TTC549 (cell line): ENCODE measurements at regions not wholly inside any gene's neighbourhood (a gene's known extent, or its start where the extent isn't known, plus 50 kb on each side); places are given as distances from the start of the nearest gene placed in this dataset.

ENCODE experiments used
- FAIRE-seq: peaks from 2 replicates; lab custom pipeline; 2012; peaks lifted over from hg19 to GRCh38; lab: Jason Lieb, UNC

DNA sequence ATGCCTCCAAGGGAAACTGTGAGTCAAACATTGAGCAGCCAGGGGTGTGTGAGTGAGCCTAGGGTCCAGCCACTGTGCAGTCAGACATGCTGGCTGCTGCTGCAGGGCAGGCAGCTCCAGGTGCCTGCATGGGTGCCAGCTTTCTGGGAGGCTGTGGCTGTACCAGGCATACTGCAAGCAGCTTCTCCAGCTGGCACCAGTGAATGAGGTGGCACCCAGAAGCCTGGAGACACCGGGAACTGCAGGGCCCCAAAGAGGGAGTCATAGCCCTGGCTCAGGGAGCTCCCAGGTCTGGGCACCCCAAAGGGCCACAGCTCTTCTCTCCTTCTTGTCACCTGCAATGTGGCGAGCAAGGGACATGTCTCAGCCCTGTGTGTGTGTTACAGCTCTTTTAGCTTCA is 283.2 kb downstream of the RPRM start:
- FAIRE-seq: no peak

- no peak for FAIRE-seq
Measured at GRCh38 chr2:153189091-153189888, 289.3 kb downstream of the RPRM start.

GRCh38 chr2:153179808-153180207 is 298.8 kb downstream of the RPRM start:
- FAIRE-seq: no peak

DNA sequence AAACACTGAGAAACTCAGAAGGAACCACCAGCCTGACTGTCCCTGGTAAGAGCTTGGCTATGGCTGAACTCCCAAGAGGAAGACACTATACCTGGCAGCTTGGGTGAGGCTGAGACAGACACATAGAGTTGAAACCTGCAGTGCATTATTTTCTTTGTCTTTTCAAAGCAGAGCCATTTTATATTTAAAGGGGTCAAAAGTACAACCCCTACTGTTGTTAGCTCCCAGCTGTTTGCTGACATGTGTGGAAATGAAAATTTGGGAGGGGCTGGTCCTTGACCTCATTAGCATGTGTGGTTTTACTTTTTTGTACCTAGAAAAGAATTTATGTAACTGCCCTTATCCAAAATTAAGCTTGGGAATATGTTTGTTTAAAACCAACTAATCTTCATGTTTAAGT is 309.0 kb downstream of the RPRM start:
- no peak for FAIRE-seq

DNA sequence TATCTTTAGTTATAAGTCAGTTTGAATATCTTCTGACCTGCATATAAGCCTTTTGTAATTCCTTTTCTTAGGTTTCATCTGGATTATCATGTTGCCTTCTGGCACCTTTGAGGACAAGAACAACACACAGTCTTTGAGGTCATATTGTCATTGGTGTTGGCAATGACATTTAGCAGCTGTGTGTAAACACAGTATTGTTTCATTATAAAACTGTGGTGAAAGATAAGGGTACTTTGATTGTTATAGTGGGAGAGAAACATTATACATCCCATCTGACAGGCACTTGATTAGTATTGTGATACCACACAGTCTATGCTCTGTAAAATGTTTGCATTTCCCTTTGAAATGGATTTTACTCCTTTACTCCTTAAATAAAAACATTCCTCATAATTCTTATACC is 313.5 kb downstream of the RPRM start:
- FAIRE-seq: no peak

- no peak for FAIRE-seq
Measured at GRCh38 chr2:153163055-153163454, 315.5 kb downstream of the RPRM start.

GRCh38 chr2:153156743-153157142 is 321.8 kb downstream of the RPRM start:
- FAIRE-seq: no peak

DNA sequence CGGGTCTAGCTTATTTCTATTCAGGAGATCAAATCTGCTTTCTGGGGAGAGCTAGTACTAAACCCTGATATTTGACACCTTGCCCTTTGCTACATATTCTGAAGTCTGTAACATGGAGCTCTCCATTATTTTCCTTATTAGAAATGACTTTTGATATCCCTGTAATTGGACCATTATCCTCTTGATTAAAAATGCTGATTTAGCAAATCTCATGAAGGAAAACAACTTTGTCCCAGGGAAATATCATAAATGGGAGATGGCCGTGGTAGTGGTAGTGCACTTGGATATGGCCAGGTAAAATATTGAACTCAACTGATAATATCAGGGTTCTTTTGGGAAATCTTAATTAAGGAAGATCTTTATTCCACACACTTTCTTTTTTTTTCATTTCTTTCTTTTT is 326.5 kb downstream of the RPRM start:
- no peak for FAIRE-seq

GRCh38 chr2:153145470-153145978 is 333.0 kb downstream of the RPRM start:
- FAIRE-seq: no peak

- no peak for FAIRE-seq
Measured at GRCh38 chr2:153143540-153143939, 335.0 kb downstream of the RPRM start.

GRCh38 chr2:153140498-153140897 is 338.1 kb downstream of the RPRM start:
- no peak for FAIRE-seq

- no peak for FAIRE-seq
Measured at GRCh38 chr2:153138651-153139375, 339.7 kb downstream of the RPRM start.

GRCh38 chr2:153136216-153136615 is 342.3 kb downstream of the RPRM start:
- FAIRE-seq: no peak

DNA sequence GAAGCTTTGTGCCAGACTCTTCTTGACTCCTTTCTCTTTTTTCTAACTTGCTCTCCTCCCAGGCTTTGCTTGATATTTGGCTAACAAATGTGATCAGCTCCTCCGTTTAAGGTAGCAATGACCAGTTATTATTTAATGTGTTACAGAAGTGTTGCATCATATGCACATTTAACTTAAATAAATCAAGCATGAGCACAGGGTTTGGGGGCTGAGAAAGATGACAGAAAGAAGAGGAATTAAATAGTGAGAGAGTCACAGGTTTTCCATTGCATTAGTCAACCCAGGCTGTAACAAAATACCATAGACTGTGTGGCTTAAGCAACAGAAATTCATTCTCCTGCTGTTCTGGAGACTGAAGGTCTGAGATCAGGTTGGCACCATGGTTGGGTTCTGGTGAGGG is 343.8 kb downstream of the RPRM start:
- FAIRE-seq: no peak

GRCh38 chr2:153133716-153134115 is 344.8 kb downstream of the RPRM start:
- FAIRE-seq: no peak

GRCh38 chr2:153132418-153132817 is 346.1 kb downstream of the RPRM start:
- no peak for FAIRE-seq

DNA sequence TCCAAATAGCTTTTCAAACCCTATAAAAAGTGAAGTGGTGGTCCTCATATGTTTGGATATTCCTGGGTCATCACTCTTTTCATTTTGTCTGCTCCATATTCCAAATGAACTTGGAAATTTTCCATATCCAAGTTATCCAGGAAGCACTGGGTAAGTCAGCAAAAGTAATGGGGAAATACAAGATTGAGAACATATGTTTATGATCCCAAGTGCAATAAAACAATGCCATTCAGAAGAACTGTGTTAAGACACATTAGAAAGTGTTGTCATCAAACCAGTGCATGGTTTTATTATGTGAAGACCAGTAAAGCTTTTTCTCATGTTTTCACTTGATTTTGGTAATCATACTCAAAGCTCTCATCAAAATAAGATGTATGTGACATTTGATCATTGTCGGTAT is 363.4 kb downstream of the RPRM start:
- FAIRE-seq: no peak

DNA sequence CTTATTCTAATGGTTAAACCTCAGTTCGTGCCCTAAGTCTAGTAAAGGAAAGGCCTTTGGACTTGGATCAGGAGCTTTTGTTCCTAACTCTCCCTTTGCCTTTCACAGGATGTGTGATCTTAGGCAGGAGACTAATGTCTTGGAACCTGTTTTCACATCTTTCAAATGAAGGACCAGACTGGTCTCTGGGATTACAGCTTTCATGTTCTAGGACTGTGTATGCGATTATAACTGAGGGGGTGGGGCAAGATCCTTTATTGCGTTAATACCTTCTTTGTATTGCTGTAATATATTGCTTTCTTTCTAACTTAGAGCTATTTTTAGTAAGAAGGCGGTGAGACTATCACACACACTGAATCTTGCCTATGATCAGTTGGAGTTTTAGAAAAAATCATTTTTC is 368.1 kb downstream of the RPRM start:
- FAIRE-seq: no peak

DNA sequence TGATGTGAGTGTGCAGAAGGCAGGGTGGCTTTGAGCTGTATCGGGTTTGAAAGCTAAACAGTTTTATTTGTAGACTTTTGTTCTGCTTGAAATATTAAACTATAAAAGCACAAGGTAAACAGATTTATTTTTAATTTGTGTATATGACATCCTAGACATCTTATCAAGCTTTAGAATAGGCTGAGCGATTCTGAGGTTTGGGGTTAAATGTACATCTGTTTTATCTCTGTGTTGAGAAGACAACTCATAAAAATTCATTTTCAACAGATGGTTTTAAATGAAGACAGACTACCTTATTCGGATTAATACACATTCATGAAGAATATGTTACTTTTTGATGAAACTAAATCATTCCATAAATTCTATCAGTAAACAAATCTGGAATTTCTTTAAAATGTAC is 368.8 kb downstream of the RPRM start:
- no peak for FAIRE-seq

DNA sequence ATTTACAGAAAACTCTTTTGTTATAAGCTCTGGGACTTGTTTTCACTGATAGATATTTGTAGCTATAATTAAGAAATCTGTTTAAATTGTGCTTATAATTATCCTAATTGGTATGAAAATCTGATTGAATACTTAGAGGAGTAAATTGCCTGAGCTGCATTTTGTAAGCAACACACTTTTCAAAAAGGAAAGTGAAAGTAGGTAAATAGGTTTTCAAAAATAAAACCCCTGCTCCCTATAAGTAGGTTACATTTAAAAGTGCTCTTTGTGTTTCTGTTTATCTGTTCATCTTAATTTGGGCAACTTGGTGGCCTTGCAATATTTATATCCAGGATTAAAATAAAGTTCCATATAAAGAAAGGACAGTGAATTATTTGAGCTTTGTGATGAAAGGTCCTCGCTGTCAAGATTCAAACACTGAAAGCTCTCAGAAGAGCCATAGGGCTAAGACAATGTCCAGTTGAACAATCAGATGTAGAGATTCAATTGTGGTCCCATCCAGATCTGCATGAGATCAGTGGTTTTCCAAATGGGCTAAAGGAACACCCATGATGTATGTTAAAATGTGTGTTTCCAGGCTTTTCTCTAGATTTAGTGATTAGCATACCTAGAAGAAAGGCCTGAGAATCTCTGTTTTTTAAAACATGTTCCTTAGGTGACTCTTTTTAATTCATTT is 371.6 kb downstream of the RPRM start:
- FAIRE-seq: no peak

GRCh38 chr2:153105829-153106578 is 372.6 kb downstream of the RPRM start:
- no peak for FAIRE-seq

DNA sequence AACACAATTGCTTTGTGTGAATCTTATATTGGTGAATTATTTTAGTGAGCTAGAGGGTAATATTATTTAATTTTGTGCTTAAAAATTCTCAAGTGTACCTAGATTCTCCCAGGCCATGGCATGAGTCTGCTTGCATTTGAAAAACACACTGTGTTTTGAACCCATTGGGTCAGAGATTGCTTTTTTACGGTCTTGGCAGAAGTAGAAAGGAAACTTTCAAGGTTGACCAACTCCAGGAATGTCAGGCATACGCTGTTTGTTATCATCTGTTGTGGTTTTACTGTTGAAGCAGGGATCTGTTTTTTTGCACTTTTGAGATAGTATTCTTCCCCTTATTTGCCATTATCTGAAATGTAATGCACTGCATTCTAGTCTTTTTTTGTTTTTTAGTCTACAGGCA is 377.4 kb downstream of the RPRM start:
- no peak for FAIRE-seq
